MM.1S (cell line): ENCODE measurements at regions not wholly inside any gene's neighbourhood (a gene's known extent, or its start where the extent isn't known, plus 50 kb on each side); places are given as distances from the start of the nearest gene placed in this dataset.

Experiments used
- EZH2 ChIP-seq: fragments of 300-600 bp; sonication (generic); optimal IDR thresholded peaks from 2 replicates; pipeline ENCODE3; 2017; ENCODE audit warnings: low read depth, mild to moderate bottlenecking, antibody characterized with exemption, low read length, mixed read lengths
- EZH2phosphoT487 ChIP-seq: fragments of 300-600 bp; sonication (generic); IDR thresholded peaks from 2 replicates; pipeline ENCODE4 v1.6.1; 2018; ENCODE audit warnings: antibody characterized with exemption, low read length
- TF ChIP-seq, protein P1 (sequence below): fragments of 300-600 bp; sonication (generic); IDR thresholded peaks from 2 replicates; pipeline ENCODE4 v1.5.1; 2016; ENCODE audit warnings: antibody characterized with exemption, low read length, mixed read lengths

DNA sequence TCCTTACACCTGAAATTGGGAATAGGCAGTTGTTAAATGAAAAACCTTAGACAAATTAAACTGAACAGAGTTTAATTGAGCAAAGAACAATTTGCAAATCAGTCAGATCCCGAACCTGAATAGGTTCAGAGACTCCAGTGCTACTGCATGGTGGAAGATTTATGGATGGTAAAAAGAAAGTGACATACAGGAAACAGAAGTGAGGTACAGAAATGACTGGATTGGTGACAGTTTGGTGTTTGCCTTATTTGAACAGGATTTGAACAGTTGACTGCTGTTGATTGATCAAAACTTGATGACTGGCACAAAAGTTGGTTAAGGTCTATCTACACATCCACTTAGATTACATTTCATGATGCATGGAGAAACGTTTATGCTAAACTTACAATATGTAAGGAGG, 248.8 kb downstream of the HNMT start:
- TF ChIP-seq, protein P1, sequence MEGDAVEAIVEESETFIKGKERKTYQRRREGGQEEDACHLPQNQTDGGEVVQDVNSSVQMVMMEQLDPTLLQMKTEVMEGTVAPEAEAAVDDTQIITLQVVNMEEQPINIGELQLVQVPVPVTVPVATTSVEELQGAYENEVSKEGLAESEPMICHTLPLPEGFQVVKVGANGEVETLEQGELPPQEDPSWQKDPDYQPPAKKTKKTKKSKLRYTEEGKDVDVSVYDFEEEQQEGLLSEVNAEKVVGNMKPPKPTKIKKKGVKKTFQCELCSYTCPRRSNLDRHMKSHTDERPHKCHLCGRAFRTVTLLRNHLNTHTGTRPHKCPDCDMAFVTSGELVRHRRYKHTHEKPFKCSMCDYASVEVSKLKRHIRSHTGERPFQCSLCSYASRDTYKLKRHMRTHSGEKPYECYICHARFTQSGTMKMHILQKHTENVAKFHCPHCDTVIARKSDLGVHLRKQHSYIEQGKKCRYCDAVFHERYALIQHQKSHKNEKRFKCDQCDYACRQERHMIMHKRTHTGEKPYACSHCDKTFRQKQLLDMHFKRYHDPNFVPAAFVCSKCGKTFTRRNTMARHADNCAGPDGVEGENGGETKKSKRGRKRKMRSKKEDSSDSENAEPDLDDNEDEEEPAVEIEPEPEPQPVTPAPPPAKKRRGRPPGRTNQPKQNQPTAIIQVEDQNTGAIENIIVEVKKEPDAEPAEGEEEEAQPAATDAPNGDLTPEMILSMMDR: no peak
- TF ChIP-seq EZH2 (no peak), EZH2phosphoT487 (no peak)
